ENCODE measurements at regions not wholly inside any gene's neighbourhood (a gene's known extent, or its start where the extent isn't known, plus 50 kb on each side); places are given as distances from the start of the nearest gene placed in this dataset.

DNA sequence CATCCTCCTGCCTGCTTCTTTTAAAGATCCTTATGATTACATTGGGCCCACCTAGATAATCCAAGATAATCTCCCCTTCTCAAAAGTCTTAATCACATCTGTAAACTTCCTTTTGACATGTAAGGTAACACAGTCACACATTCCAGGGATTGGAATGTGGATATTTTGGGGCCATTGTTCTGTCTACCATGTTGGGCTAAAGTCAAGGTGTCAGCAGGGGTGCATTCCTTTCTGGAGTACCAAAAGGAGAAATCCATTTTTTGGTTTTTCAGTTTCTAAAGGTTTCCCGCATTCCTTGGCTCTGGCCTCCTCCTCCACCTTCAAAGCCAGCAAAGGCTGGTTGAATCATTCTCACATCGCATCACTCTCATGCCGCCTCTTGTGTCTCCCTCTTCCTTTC, 197.6 kb upstream of the NFE2L3 start:
- TF ChIP-seq, protein P1, sequence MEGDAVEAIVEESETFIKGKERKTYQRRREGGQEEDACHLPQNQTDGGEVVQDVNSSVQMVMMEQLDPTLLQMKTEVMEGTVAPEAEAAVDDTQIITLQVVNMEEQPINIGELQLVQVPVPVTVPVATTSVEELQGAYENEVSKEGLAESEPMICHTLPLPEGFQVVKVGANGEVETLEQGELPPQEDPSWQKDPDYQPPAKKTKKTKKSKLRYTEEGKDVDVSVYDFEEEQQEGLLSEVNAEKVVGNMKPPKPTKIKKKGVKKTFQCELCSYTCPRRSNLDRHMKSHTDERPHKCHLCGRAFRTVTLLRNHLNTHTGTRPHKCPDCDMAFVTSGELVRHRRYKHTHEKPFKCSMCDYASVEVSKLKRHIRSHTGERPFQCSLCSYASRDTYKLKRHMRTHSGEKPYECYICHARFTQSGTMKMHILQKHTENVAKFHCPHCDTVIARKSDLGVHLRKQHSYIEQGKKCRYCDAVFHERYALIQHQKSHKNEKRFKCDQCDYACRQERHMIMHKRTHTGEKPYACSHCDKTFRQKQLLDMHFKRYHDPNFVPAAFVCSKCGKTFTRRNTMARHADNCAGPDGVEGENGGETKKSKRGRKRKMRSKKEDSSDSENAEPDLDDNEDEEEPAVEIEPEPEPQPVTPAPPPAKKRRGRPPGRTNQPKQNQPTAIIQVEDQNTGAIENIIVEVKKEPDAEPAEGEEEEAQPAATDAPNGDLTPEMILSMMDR (IDR thresholded peaks at IDR 0.05), result no peak
- TF ChIP-seq POLR2A (IDR thresholded peaks at IDR 0.05), result no peak
